IPS-15b (cell line): ENCODE measurements at regions not wholly inside any gene's neighbourhood (a gene's known extent, or its start where the extent isn't known, plus 50 kb on each side); places are given as distances from the start of the nearest gene placed in this dataset.

Experiments
- H3K27me3 ChIP-seq: one replicate; pipeline ENCODE4 v1.6.1; 2013; ENCODE audit warnings: low read length; ENCODE audit not compliant: control insufficient read depth, insufficient read depth
- H3K36me3 ChIP-seq: one replicate; pipeline ENCODE4 v1.6.1; 2013; ENCODE audit warnings: low read length; ENCODE audit not compliant: control insufficient read depth, insufficient read depth
- H3K4me1 ChIP-seq: one replicate; pipeline ENCODE4 v1.6.1; 2013; ENCODE audit warnings: mild to moderate bottlenecking, low read length; ENCODE audit not compliant: control insufficient read depth, insufficient read depth
- H3K4me3 ChIP-seq: one replicate; pipeline ENCODE4 v1.5.1; 2013; ENCODE audit warnings: low read depth, low read length
- H3K9ac ChIP-seq: one replicate; pipeline ENCODE4 v1.6.1; 2013; ENCODE audit warnings: low read depth, mild to moderate bottlenecking, low read length
- H3K9me3 ChIP-seq: one replicate; pipeline ENCODE4 v1.6.1; 2013; ENCODE audit warnings: mild to moderate bottlenecking, low read length; ENCODE audit not compliant: control insufficient read depth, insufficient read depth

- Histone ChIP-seq H3K27me3 (no peaks in the 10 kb centered on the region), H3K9ac (no peak overlapping the region), H3K4me1 (no peaks in the 10 kb centered on the region), H3K36me3 (no peaks in the 10 kb centered on the region), H3K4me3 (no peak overlapping the region), H3K9me3 (no peaks in the 10 kb centered on the region)
These were observed 201.2 kb downstream of the CMPK2 start for GRCh38 chr2:6664332-6665061.

DNA sequence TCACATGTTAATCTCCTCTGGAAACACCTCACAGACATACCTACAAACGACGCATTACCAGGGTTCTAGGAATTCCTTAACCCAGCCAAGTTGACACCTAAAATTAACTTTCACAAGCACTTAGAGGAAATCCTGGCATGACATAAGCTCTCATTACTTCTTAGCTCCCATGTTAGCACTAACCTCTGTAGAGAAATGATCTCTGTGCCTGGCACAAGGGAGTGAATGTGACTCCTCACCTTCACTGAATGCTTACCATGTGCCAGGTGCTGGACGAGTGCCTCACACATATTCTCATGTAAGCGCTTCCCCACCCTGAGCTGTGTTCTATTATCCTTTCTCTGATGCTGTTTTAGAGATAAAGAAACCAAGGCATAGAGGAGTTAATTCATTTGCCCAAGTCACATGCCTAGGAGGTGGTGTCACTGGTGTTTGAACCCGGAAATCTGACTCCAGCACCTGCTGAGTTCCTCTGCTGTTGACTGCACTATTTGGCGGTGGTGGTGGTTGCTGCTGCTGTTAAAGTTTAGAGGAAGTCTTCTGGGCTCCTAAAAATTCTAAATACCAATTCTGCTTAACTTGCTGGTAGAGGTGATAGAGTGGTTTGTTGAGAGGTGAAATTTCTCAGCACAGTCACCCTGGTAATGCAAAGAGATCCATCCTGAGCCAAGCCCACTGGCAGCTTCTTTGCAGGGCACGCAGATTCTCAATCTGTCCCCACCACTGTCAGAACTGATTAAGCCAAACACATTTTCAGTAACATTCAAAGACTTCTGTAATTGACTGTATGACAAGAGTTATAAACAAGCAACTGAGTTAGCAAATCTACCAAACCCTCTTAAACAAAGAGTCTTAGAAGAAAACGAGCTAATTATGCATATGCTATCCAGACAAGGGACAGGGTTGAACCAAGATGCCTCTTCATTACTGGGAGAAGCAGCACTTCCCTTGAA lies 200.3 kb downstream of the CMPK2 start:
- no peak overlapping the region for H3K9ac ChIP-seq
- no peak overlapping the region for H3K4me3 ChIP-seq
- no peaks in the 10 kb centered on the region for H3K36me3 ChIP-seq
- no peaks in the 10 kb centered on the region for H3K4me1 ChIP-seq
- H3K27me3 ChIP-seq = no peaks in the 10 kb centered on the region
- no peaks in the 10 kb centered on the region for H3K9me3 ChIP-seq

- Histone ChIP-seq H3K4me1 (no peaks in the 10 kb centered on the region), H3K9me3 (no peaks in the 10 kb centered on the region), H3K4me3 (no peak overlapping the region), H3K27me3 (no peaks in the 10 kb centered on the region), H3K9ac (no peak overlapping the region), H3K36me3 (no peaks in the 10 kb centered on the region)
These were observed 198.4 kb downstream of the CMPK2 start for GRCh38 chr2:6667326-6667725.

- no peaks in the 10 kb centered on the region for H3K9me3 ChIP-seq
- no peaks in the 10 kb centered on the region for H3K27me3 ChIP-seq
- no peaks in the 10 kb centered on the region for H3K4me1 ChIP-seq
- H3K36me3 ChIP-seq = no peaks in the 10 kb centered on the region
- no peak overlapping the region for H3K4me3 ChIP-seq
- H3K9ac ChIP-seq = no peak overlapping the region
These were observed 193.8 kb downstream of the CMPK2 start for GRCh38 chr2:6671913-6672312.

DNA sequence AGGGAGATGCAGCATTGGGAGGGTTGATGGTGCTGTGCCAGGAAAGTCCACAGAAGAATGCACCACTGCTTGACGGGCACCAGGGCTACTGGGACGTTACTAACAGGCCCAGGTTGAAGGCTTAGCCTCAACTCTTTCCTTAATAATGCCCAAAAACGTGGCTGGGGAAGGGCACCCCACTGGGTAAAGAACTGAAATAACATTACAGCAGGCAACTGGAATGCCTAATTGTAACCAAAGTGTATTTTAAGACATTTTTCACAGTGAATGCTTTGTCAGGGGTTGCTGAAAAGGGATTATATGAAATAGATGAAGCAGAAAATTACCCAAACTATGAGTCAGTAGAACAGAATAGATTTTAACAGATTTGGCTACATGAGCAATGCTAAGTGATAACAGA lies 191.3 kb downstream of the CMPK2 start:
- Histone ChIP-seq H3K9ac (no peak overlapping the region), H3K4me3 (no peak overlapping the region), H3K4me1 (peaks cover under 1% of the 10 kb centered on the region), H3K9me3 (no peaks in the 10 kb centered on the region), H3K27me3 (no peaks in the 10 kb centered on the region), H3K36me3 (no peaks in the 10 kb centered on the region)

- Histone ChIP-seq H3K4me3 (no peak overlapping the region), H3K9ac (no peak overlapping the region), H3K27me3 (no peaks in the 10 kb centered on the region), H3K4me1 (peaks cover 5% of the 10 kb centered on the region), H3K9me3 (no peaks in the 10 kb centered on the region), H3K36me3 (no peaks in the 10 kb centered on the region)
These were observed 189.9 kb downstream of the CMPK2 start for GRCh38 chr2:6675791-6676190.

- Histone ChIP-seq H3K9ac (no peak overlapping the region), H3K4me3 (no peak overlapping the region), H3K36me3 (no peaks in the 10 kb centered on the region), H3K4me1 (peaks cover 5% of the 10 kb centered on the region), H3K9me3 (no peaks in the 10 kb centered on the region), H3K27me3 (no peaks in the 10 kb centered on the region)
These were observed 189.5 kb downstream of the CMPK2 start for GRCh38 chr2:6676241-6676640.

GRCh38 chr2:6676776-6677175 lies 188.9 kb downstream of the CMPK2 start:
- H3K36me3 ChIP-seq = no peaks in the 10 kb centered on the region
- no peak overlapping the region for H3K9ac ChIP-seq
- H3K27me3 ChIP-seq = no peaks in the 10 kb centered on the region
- H3K9me3 ChIP-seq = no peaks in the 10 kb centered on the region
- no peak overlapping the region for H3K4me3 ChIP-seq
- peaks cover 5% of the 10 kb centered on the region for H3K4me1 ChIP-seq

DNA sequence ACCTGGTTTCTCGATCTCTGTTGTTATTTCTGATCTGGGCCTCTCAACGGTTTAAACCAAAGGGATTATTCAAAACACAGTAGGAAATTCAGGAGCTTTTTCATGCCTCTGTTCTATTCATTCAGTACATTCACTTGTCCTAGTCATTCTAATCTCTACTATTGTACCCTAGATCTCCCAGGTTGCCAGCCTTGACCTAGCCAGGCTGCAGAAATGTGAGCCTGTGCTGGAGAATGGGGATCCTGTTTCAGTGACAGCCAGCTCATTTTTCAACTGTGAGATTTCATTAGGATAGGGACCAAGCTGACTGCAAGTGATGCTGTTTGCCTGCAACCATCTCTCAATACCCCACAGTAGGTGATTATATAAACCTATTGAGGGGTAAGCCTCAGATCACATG lies 186.2 kb downstream of the CMPK2 start:
- H3K27me3 ChIP-seq = no peaks in the 10 kb centered on the region
- H3K9me3 ChIP-seq = no peaks in the 10 kb centered on the region
- H3K9ac ChIP-seq = no peak overlapping the region
- no peak overlapping the region for H3K4me3 ChIP-seq
- H3K4me1 ChIP-seq = peaks cover 5% of the 10 kb centered on the region
- no peaks in the 10 kb centered on the region for H3K36me3 ChIP-seq

- Histone ChIP-seq H3K36me3 (no peaks in the 10 kb centered on the region), H3K27me3 (no peaks in the 10 kb centered on the region), H3K4me3 (no peak overlapping the region), H3K9ac (no peak overlapping the region), H3K9me3 (no peaks in the 10 kb centered on the region), H3K4me1 (peaks cover 5% of the 10 kb centered on the region)
These were observed 182.2 kb downstream of the CMPK2 start for GRCh38 chr2:6683516-6683915.

DNA sequence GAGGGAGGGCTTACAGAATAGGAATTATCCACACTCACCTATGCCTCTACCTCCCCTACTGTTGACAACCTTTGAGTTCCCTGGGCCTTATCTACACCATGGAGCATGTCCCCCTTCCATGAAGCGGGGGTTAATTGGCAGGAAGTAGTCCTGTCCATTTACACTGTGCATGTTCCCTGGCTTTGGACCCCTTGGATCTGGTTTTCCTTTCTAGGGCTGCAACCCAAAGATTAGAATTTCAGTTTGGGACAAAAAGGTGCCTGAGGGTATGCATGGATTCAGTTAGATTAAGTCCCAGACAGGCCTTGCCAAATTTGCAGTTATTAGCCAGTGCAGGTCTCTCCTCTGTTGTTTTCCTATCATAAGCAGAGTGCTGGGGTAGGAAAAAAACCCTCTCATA lies 180.3 kb downstream of the CMPK2 start:
- no peaks in the 10 kb centered on the region for H3K27me3 ChIP-seq
- no peaks in the 10 kb centered on the region for H3K36me3 ChIP-seq
- H3K4me3 ChIP-seq = no peak overlapping the region
- no peaks in the 10 kb centered on the region for H3K4me1 ChIP-seq
- H3K9ac ChIP-seq = no peak overlapping the region
- H3K9me3 ChIP-seq = no peaks in the 10 kb centered on the region

- H3K9ac ChIP-seq = no peak overlapping the region
- no peaks in the 10 kb centered on the region for H3K27me3 ChIP-seq
- H3K9me3 ChIP-seq = no peaks in the 10 kb centered on the region
- H3K4me1 ChIP-seq = no peaks in the 10 kb centered on the region
- no peak overlapping the region for H3K4me3 ChIP-seq
- H3K36me3 ChIP-seq = no peaks in the 10 kb centered on the region
These were observed 173.7 kb downstream of the CMPK2 start for GRCh38 chr2:6692056-6692455.
